GM21737 (cell line): ENCODE measurements at regions not wholly inside any gene's neighbourhood (a gene's known extent, or its start where the extent isn't known, plus 50 kb on each side); places are given as distances from the start of the nearest gene placed in this dataset.

Source experiments
- ATAC-seq: cut with Tn5 transposase; IDR thresholded peaks from one replicate; pipeline ENCODE4 v1.9.1; 2021; ENCODE audit warnings: mild to moderate bottlenecking, moderate library complexity; ENCODE audit not compliant: unreplicated experiment

DNA sequence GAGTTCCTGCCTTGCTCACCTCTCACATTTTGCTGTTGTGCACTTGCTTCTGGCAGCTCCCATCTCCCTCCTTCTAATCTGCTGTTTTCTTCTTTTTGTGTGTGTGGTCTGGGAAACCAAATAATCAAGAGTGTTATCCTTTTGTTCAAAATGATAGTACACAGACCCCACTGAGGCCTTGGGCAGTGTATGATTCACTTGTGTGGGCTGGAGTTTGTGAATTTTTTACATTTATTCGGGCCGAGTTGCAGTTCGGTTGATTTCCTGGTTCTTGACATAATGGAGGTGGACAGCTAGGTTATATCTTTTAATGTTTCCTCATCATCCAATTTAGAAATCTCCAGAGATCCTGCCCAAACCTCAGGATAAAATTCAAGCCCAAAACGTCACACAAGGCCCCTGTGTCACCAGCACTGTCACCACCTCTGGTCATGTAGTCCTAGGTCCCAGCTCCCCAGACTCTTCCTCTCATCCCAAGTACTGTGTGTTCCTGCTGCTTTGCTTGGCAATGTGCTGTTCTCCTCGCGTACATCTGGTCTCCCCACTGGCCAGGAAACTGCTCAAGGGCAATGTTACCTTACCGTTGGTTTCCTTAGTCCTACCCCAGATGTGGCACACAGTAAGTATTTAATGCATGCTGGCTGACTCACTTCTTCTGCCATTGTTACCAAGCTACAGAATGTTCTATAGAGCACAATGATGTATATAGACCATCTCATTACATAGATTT lies 55.7 kb upstream of the PHACTR2 start:
- ATAC-seq: no peak

- no peak for ATAC-seq
Observed at GRCh38 chr6:143621159-143621873, 56.4 kb upstream of the PHACTR2 start.

DNA sequence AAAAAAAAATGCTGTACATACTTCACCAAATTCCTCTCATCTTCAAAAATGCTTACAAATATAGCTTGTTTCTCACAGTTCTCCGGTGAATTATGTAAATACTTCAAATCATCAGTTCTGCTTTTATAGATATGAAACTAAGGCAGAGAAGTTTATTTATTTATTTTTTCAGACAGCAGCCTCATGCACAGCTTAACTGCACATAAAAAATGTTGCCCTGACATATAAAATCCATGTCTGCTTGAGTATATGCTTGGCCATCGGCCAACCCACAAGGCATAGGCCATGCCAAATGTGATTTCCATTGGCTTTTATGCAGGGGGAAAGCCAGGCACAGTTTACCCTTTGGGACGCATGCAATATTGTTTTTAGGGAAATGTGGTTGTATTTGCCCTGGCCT lies 57.3 kb upstream of the PHACTR2 start:
- ATAC-seq: no peak

DNA sequence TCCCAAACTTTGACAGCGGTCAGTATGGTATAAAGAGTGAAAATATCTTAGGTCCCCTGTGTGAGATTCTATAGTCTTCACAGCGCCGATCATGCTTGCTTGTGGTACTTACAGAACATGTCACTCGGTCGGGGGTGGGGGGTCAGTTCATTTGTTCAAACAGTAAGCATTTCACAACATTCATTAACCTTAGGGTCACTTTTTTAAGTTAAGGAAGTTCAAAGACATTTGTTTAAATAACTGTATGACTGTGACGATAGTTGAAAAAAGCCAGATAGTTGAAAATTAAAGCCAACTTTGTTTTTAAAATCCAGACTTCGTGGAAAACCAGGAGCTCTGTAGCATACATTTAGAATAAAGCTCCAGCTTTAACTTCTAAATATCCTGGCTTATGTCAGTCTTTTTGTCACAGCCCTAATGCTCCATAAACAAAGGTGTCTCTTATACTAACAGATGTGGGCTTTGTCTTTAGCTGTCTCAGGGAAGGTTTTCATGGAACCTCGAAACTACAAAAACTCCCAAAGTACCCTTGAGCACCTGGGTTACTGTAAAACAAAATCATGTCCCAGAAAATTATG lies 57.9 kb upstream of the PHACTR2 start:
- ATAC-seq: no peak

DNA sequence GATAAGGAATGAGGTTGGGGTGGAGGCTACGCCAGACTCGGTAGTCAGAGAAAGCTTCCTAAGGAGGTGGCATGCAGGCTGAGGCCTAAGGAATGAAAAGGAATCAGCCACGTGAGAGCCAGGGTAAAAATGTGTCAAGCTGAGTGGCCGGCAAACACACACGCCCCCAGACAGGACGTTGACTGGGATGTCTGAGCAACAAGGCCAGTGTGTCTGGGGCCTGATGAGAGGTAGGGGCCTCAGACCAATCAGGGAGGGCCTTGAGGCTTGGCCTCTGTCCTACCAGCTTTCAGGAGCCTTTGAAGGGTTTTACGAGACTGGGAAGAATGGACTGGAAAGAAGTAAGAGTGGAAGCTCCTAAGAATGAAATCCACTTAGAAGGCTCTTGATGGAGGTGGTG lies 61.0 kb upstream of the PHACTR2 start:
- no peak for ATAC-seq

DNA sequence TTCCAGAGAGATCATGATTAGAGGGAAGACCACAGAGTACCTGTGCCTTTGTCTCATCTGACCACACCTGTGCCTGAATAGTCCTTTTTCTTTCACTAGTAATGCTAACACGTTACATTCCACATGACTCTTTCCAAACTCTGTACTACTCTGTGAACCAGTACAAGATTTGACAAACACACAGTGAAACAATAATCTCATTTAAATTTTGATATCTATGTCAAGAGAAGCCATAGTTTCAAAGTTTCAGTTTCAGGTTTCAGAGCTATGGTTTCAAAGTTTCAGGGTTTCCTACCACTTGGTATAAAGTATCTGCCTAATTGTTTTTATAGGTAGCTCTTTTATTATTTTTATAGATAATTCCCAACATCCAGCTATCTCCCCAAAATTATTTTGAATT lies 62.0 kb upstream of the PHACTR2 start:
- ATAC-seq: no peak

DNA sequence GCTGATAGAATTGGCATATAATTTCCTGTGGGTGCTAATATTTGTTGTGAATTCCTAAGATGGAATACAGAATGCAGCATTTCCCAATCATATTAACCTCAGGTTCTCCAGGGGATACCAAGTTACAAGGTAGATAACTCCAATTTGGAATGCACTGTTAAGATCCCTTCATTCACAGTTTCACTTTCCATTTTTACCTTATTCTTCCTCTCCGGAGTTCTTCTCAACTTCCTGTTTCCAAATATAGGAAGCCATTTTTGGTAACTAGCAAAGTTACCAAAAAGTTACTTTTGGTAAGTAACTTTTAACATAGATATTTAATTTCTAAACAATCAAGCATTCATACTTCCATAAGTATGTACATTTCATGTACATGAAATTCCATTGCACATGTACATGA lies 63.5 kb upstream of the PHACTR2 start:
- no peak for ATAC-seq

DNA sequence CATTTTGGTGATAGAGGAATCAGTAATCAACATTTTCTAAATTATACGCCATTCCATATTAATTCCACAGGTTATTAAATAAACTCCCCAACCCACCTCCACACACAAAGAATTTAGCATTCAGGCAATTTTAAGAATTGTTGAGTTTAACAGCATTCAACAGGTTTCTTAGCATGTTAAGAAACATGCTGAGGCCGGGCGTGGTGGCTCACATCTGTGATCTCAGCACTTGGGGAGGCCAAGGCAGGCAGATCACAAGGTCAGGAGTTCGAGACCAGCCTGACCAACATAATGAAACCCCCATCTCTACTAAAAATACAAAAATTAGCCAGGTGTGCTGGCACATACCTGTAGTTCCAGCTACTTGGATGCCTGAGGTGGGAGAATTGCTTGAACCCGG lies 64.0 kb upstream of the PHACTR2 start:
- no peak for ATAC-seq

GRCh38 chr6:143612186-143612585 lies 65.6 kb upstream of the PHACTR2 start:
- no peak for ATAC-seq

- no peak for ATAC-seq
Observed at GRCh38 chr6:143611580-143611979, 66.2 kb upstream of the PHACTR2 start.

DNA sequence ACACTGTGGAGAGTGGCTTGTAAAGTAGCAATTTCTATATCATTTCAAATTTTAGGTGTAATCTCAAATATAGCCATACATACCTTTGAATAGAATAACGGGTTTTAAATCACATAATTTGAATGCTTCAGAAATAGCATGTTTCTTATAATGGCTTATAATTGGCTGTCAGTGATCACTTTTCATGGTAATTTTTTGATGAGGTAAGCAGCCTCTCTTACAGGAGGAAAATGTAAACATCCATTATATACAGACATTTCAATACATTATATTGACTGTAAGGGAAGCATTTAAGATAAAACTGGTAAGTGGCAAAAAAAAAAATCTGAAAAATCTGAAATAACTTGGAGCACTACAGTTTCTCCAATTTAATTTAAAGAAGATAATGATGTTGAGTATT lies 67.8 kb upstream of the PHACTR2 start:
- ATAC-seq: no peak

GRCh38 chr6:143609501-143609900 lies 68.3 kb upstream of the PHACTR2 start:
- no peak for ATAC-seq

- no peak for ATAC-seq
Observed at GRCh38 chr6:143608906-143609305, 68.9 kb upstream of the PHACTR2 start.

GRCh38 chr6:143607974-143608373 lies 69.8 kb upstream of the PHACTR2 start:
- no peak for ATAC-seq

DNA sequence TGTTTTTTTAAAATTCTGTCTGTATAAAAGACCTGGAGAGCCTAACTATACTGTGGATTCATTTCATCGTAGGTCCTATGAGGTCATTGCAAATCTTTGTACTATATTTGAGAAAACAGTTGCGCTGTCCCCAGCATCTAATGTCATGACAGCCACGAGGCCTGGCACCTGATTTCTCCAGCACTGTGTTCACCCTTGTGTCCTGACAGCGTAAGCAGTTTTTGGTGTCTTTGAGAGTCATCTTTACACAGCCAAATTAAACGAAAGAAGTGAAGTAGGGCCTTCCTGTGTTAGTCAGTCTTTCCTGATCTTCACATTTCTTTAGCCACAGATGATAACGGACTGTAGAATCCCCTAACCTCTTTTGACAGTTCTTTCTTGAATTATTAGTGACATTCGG lies 70.6 kb upstream of the PHACTR2 start:
- no peak for ATAC-seq

DNA sequence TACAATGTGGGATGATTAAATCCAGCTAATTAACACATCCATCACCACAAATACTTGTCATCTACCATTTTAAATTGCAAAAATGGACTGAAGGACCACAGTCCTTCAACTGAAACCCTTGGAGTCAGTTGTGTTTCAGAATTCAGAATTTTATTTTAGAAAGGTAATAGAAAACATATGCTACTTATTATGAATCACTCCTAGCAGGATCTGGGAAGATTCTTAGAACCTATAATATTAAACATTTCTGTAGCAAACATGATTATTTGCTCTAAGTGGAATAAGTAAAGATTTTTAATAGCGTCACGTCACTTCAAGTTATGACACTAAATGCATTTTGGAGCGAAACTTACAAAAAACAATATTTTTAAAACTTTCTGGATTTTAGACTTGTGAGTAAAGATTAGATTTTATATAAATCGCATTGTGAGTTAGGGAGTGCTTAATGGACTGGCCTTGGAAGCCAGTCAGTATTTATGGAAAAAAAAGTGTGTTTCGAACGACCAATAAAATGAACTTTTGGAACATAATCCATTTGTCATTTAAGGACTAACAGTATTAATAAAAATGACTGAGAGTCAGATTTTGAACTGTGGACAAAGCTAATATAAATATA lies 71.8 kb upstream of the PHACTR2 start:
- no peak for ATAC-seq

GRCh38 chr6:143603455-143603854 lies 74.3 kb upstream of the PHACTR2 start:
- no peak for ATAC-seq

DNA sequence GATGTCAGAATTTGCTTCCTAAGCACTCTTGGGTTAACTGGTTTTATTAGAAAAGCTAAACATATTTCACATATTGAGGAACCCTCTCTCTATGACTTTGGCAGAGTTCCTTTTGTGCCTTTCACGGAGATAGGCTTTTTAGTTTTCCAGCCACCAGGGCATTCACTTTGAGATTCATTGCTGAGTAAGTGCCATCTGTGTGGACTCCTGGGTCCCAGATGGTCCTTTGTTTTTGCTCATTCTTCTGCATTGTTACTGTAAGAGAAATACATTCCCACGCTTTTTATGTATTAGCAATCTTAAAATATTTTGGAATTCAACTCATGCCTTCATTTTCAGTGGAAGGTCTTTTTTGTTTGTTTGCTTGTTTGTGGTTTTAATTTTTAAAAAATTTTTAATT lies 76.3 kb upstream of the PHACTR2 start:
- no peak for ATAC-seq

- no peak for ATAC-seq
Observed at GRCh38 chr6:143600821-143601220, 76.9 kb upstream of the PHACTR2 start.

- no peak for ATAC-seq
Observed at GRCh38 chr6:143598466-143599080, 79.2 kb upstream of the PHACTR2 start.

DNA sequence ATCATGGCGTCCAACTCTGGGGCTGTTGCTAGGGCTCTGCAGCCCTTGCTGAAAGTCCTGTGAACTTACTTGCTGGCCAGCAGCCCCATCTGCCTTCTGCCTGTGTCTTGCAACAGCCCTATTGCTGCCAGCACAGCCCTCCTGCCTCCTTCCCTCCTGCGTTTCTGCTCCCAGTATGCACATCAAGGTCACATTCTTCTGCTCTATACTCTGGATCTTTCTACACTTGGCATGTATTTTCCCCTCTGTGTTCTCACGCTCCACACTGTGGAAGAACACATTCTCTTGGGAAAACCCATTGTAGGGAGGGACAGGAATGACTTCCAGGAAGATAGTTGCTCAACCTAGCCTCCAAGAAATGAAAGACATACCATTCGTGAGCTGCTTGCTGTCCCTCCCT lies 80.9 kb upstream of the PHACTR2 start:
- no peak for ATAC-seq
